ENCODE measurements at regions not wholly inside any gene's neighbourhood (a gene's known extent, or its start where the extent isn't known, plus 50 kb on each side); places are given as distances from the start of the nearest gene placed in this dataset.
A peak's percentile ranks its signal among the peaks of the same experiment; 100 is the strongest.

GRCh38 chr6:170205534-170206316 lies 85.2 kb downstream of the DLL1 start:
- peaks cover 0 to 5% (median 0%) of the 10 kb centered on the region in 3 donors for H3K36me3 Mint-ChIP-seq
- H3K27ac Mint-ChIP-seq, result peak overlapping the region in 2 of 8 donors; percentile 18 to 39
- H3K4me3 Mint-ChIP-seq, result no peak overlapping the region
- H3K27me3 ChIP-seq (ENCODE audit: insufficient read depth, low read length, poor library complexity, severe bottlenecking), result no peaks in the 10 kb centered on the region
- H3K4me1 ChIP-seq (ENCODE audit: insufficient read depth, low read length), result no peaks in the 10 kb centered on the region
- H3K9me3 ChIP-seq (ENCODE audit: low read length), result no peaks in the 10 kb centered on the region
- H3K27me3 Mint-ChIP-seq, result peaks cover 6 to 14% of the 10 kb centered on the region in 2 donors
- H3K27ac ChIP-seq (ENCODE audit: low read depth, low read length), result no peak overlapping the region
- no peaks in the 10 kb centered on the region for H3K4me1 Mint-ChIP-seq
- H3K4me3 ChIP-seq (ENCODE audit: low read length), result no peak overlapping the region
- DNase-seq, result peak in 1 of 5 donors; percentile 17
- H3K9me3 Mint-ChIP-seq, result peaks cover 2 to 5% (median 3%) of the 10 kb centered on the region in 5 donors
- ChIA-PET CTCF (no interaction called here), POLR2A (no interaction called here)
- no peaks in the 10 kb centered on the region for H3K36me3 ChIP-seq (ENCODE audit: insufficient read depth, low read length)

DNA sequence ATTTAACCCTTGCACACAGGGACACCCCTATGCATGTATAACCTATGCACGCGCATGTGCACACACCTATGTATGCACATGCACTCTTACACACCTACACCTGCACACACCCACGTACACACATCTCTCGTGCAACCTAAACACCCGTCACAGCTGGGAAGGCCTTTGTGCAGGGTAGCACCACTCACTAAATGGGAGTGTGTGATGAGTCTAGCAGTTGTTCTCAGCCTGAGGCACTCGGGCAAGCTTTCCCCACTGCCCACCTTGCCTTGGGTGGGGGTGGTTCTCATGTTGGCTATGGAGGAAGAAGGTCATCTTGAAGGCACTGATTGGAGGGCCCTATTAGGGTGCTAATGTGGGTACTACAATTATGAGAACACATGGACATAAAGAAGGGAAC lies 85.8 kb downstream of the DLL1 start:
- no peak overlapping the region for H3K27ac Mint-ChIP-seq
- no peaks in the 10 kb centered on the region for H3K4me1 Mint-ChIP-seq
- Histone ChIP-seq H3K9me3 (ENCODE audit: low read length) (no peaks in the 10 kb centered on the region), H3K27me3 (ENCODE audit: insufficient read depth, low read length, poor library complexity, severe bottlenecking) (no peaks in the 10 kb centered on the region), H3K4me3 (ENCODE audit: low read length) (no peak overlapping the region), H3K36me3 (ENCODE audit: insufficient read depth, low read length) (no peaks in the 10 kb centered on the region), H3K27ac (ENCODE audit: low read depth, low read length) (no peak overlapping the region), H3K4me1 (ENCODE audit: insufficient read depth, low read length) (no peaks in the 10 kb centered on the region)
- peak in 1 of 5 donors; percentile 26 for DNase-seq
- no peak overlapping the region for H3K4me3 Mint-ChIP-seq
- peaks cover 0 to 5% (median 0%) of the 10 kb centered on the region in 3 donors for H3K36me3 Mint-ChIP-seq
- H3K9me3 Mint-ChIP-seq, result peaks cover 2 to 5% (median 3%) of the 10 kb centered on the region in 5 donors
- POLR2A ChIA-PET, result no interaction called here
- CTCF ChIA-PET, result no interaction called here
- H3K27me3 Mint-ChIP-seq, result peaks cover 8% of the 10 kb centered on the region in 2 donors

GRCh38 chr6:170203212-170203611 lies 87.7 kb downstream of the DLL1 start:
- DNase-seq, result peak in 1 of 5 donors; percentile 9
- Histone ChIP-seq H3K36me3 (ENCODE audit: insufficient read depth, low read length) (no peaks in the 10 kb centered on the region), H3K9me3 (ENCODE audit: low read length) (no peaks in the 10 kb centered on the region), H3K27ac (ENCODE audit: low read depth, low read length) (no peak overlapping the region), H3K4me3 (ENCODE audit: low read length) (no peak overlapping the region), H3K4me1 (ENCODE audit: insufficient read depth, low read length) (no peaks in the 10 kb centered on the region), H3K27me3 (ENCODE audit: insufficient read depth, low read length, poor library complexity, severe bottlenecking) (peaks cover 4% of the 10 kb centered on the region)
- Mint-ChIP-seq H3K4me1 (peaks cover 0 to 1% (median under 1%) of the 10 kb centered on the region in 3 donors), H3K36me3 (peaks cover 0 to 5% (median 0%) of the 10 kb centered on the region in 3 donors), H3K9me3 (peaks cover 2 to 5% (median 3%) of the 10 kb centered on the region in 5 donors), H3K4me3 (no peak overlapping the region), H3K27me3 (peaks cover under 1 to 12% of the 10 kb centered on the region in 2 donors), H3K27ac (no peak overlapping the region)
- ChIA-PET POLR2A (no interaction called here), CTCF (no interaction called here)

- ChIA-PET CTCF (no interaction called here), POLR2A (no interaction called here)
- Mint-ChIP-seq H3K36me3 (peaks cover 0 to 5% (median 0%) of the 10 kb centered on the region in 3 donors), H3K27me3 (peaks cover 5 to 12% of the 10 kb centered on the region in 2 donors), H3K4me1 (peaks cover 0 to 4% (median 2%) of the 10 kb centered on the region in 3 donors), H3K9me3 (peaks cover 2 to 5% (median 3%) of the 10 kb centered on the region in 5 donors), H3K27ac (no peak overlapping the region), H3K4me3 (no peak overlapping the region)
- Histone ChIP-seq H3K36me3 (ENCODE audit: insufficient read depth, low read length) (no peaks in the 10 kb centered on the region), H3K27me3 (ENCODE audit: insufficient read depth, low read length, poor library complexity, severe bottlenecking) (peaks cover 4% of the 10 kb centered on the region), H3K27ac (ENCODE audit: low read depth, low read length) (no peak overlapping the region), H3K4me1 (ENCODE audit: insufficient read depth, low read length) (no peaks in the 10 kb centered on the region), H3K4me3 (ENCODE audit: low read length) (no peak overlapping the region), H3K9me3 (ENCODE audit: low read length) (no peaks in the 10 kb centered on the region)
- DNase-seq, result peak in 1 of 5 donors; percentile 30
Measured at GRCh38 chr6:170202416-170203135, 88.3 kb downstream of the DLL1 start.

DNA sequence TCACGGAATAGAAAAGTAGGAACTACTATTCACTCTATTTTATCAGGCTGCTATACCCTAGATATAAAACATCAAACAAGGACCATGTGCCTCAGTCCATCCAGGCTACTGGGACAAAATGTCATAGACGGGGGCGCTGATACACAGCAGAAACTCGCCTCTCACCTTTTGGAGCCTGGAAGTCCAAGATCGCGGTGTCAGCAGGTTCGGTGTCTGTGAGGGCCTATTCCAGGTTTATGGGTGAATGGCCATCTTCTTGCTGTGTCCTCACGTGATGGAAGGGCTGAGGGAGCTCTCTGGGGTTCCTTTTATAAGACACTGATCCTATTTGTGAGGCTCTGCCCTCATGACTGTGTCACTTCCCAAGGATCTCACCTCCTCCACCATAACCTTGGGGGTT lies 89.5 kb downstream of the DLL1 start:
- H3K4me3 ChIP-seq (ENCODE audit: low read length), result no peak overlapping the region
- DNase-seq, result peak in 1 of 5 donors; percentile 3
- ChIA-PET POLR2A (no interaction called here), CTCF (no interaction called here)
- H3K9me3 ChIP-seq (ENCODE audit: low read length), result no peaks in the 10 kb centered on the region
- Mint-ChIP-seq H3K27me3 (peaks cover 5 to 15% of the 10 kb centered on the region in 2 donors), H3K27ac (no peak overlapping the region), H3K36me3 (peaks cover 0 to 9% (median 0%) of the 10 kb centered on the region in 3 donors), H3K9me3 (peaks cover 5 to 13% (median 11%) of the 10 kb centered on the region in 5 donors), H3K4me3 (no peak overlapping the region), H3K4me1 (peaks cover 0 to 4% (median 2%) of the 10 kb centered on the region in 3 donors)
- no peak overlapping the region for H3K27ac ChIP-seq (ENCODE audit: low read depth, low read length)
- no peaks in the 10 kb centered on the region for H3K36me3 ChIP-seq (ENCODE audit: insufficient read depth, low read length)
- H3K4me1 ChIP-seq (ENCODE audit: insufficient read depth, low read length), result no peaks in the 10 kb centered on the region
- H3K27me3 ChIP-seq (ENCODE audit: insufficient read depth, low read length, poor library complexity, severe bottlenecking), result peaks cover 4% of the 10 kb centered on the region

DNA sequence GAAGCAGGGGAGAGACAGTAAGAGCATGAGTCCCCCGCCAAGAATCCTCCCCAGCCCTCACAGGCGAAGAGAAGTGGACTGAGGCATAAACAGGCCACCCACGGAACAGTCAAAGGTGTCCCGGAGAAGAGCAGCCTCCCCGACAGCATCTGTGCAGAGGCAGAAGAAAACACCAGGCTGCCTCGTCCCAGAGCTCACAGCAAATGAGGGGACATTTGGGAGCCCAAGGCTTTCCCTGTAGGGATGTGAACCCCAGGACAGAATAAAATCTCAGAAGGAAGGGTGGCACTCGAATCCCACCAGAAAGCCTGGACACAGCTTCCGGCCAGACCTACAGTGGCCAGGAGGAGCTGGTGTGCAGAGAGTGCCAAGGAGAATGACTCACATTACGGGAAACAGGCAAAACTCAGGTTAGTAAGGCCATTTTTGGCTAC lies 90.4 kb downstream of the DLL1 start:
- H3K27me3 ChIP-seq (ENCODE audit: insufficient read depth, low read length, poor library complexity, severe bottlenecking), result peaks cover 4% of the 10 kb centered on the region
- H3K27ac ChIP-seq (ENCODE audit: low read depth, low read length), result no peak overlapping the region
- CTCF ChIA-PET, result no interaction called here
- DNase-seq, result peak in 1 of 5 donors; percentile 9
- peaks cover 0 to 4% (median 2%) of the 10 kb centered on the region in 3 donors for H3K4me1 Mint-ChIP-seq
- no peak overlapping the region for H3K4me3 Mint-ChIP-seq
- POLR2A ChIA-PET, result no interaction called here
- peaks cover 12 to 17% of the 10 kb centered on the region in 2 donors for H3K27me3 Mint-ChIP-seq
- peaks cover 10 to 22% (median 20%) of the 10 kb centered on the region in 5 donors for H3K9me3 Mint-ChIP-seq
- no peaks in the 10 kb centered on the region for H3K9me3 ChIP-seq (ENCODE audit: low read length)
- H3K4me3 ChIP-seq (ENCODE audit: low read length), result no peak overlapping the region
- no peaks in the 10 kb centered on the region for H3K36me3 ChIP-seq (ENCODE audit: insufficient read depth, low read length)
- no peak overlapping the region for H3K27ac Mint-ChIP-seq
- H3K36me3 Mint-ChIP-seq, result peaks cover 0 to 18% (median 0%) of the 10 kb centered on the region in 3 donors
- H3K4me1 ChIP-seq (ENCODE audit: insufficient read depth, low read length), result no peaks in the 10 kb centered on the region

GRCh38 chr6:170199716-170200115 lies 91.2 kb downstream of the DLL1 start:
- no peaks in the 10 kb centered on the region for H3K4me1 ChIP-seq (ENCODE audit: insufficient read depth, low read length)
- H3K36me3 ChIP-seq (ENCODE audit: insufficient read depth, low read length), result no peaks in the 10 kb centered on the region
- H3K4me3 ChIP-seq (ENCODE audit: low read length), result no peak overlapping the region
- Mint-ChIP-seq H3K9me3 (peaks cover 13 to 28% (median 26%) of the 10 kb centered on the region in 5 donors), H3K27me3 (peaks cover 12 to 17% of the 10 kb centered on the region in 2 donors), H3K27ac (no peak overlapping the region), H3K4me1 (peaks cover 0 to 4% (median 2%) of the 10 kb centered on the region in 3 donors), H3K4me3 (no peak overlapping the region), H3K36me3 (peaks cover 0 to 24% (median 0%) of the 10 kb centered on the region in 3 donors)
- no peak for DNase-seq
- ChIA-PET POLR2A (no interaction called here), CTCF (no interaction called here)
- peaks cover 4% of the 10 kb centered on the region for H3K27me3 ChIP-seq (ENCODE audit: insufficient read depth, low read length, poor library complexity, severe bottlenecking)
- H3K9me3 ChIP-seq (ENCODE audit: low read length), result no peaks in the 10 kb centered on the region
- no peak overlapping the region for H3K27ac ChIP-seq (ENCODE audit: low read depth, low read length)

DNA sequence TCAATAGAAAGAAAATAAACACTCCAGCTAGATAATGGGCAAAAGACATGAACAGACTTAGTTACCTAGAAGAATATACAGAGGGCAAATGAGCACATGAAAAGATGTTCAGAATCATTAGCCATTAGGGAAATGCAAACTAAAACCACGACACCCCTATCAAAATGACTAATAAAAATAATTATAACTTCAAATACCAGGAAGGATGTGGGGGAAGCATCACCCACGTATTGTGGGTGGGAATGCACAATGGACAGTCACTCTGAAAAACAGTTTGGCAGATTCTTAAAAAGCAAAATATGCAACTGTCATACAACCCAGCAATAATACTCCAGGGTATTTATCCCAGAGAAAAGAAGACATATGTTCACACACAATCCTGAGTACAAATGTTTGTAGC lies 92.6 kb downstream of the DLL1 start:
- Histone ChIP-seq H3K36me3 (ENCODE audit: insufficient read depth, low read length) (no peaks in the 10 kb centered on the region), H3K4me3 (ENCODE audit: low read length) (no peak overlapping the region), H3K27ac (ENCODE audit: low read depth, low read length) (no peak overlapping the region), H3K9me3 (ENCODE audit: low read length) (no peaks in the 10 kb centered on the region), H3K4me1 (ENCODE audit: insufficient read depth, low read length) (no peaks in the 10 kb centered on the region), H3K27me3 (ENCODE audit: insufficient read depth, low read length, poor library complexity, severe bottlenecking) (peaks cover 4% of the 10 kb centered on the region)
- Mint-ChIP-seq H3K4me1 (peaks cover 0 to 4% (median 2%) of the 10 kb centered on the region in 3 donors), H3K27ac (no peak overlapping the region), H3K4me3 (no peak overlapping the region), H3K9me3 (peaks cover 21 to 38% (median 35%) of the 10 kb centered on the region in 5 donors), H3K36me3 (peaks cover 0 to 28% (median 0%) of the 10 kb centered on the region in 3 donors), H3K27me3 (peaks cover 20 to 23% of the 10 kb centered on the region in 2 donors)
- POLR2A ChIA-PET, result no interaction called here
- DNase-seq, result no peak
- CTCF ChIA-PET, result no interaction called here

Data from CD8-positive, alpha-beta memory T cell (primary cell).